HepG2 (cell line): ENCODE measurements at regions not wholly inside any gene's neighbourhood (a gene's known extent, or its start where the extent isn't known, plus 50 kb on each side); places are given as distances from the start of the nearest gene placed in this dataset.
A peak's percentile ranks its signal among the peaks of the same experiment; 100 is the strongest.

Experiments
- ARID4A ChIP-seq: sonication (generic); formaldehyde crosslinking; IDR thresholded peaks from 2 replicates; pipeline ENCODE4 v1.5.0; 2020; ENCODE audit warnings: mild to moderate bottlenecking, missing genetic modification reagents, borderline replicate concordance
- ATF4 ChIP-seq, 2 experiments: fragments of 450-650 bp in 1 of 2; sonication (generic) in 1 of 2; formaldehyde crosslinking; IDR thresholded peaks; 2 replicates each; pipeline versions ENCODE4 v1.5.0 to v1.8.0; 2020 to 2022; ENCODE audit warnings: mild to moderate bottlenecking in 1 of 2, missing genetic modification reagents in 1 of 2
- BATF2 ChIP-seq: sonication (generic); formaldehyde crosslinking; IDR thresholded peaks from 2 replicates; pipeline ENCODE4 v1.8.0; 2022; ENCODE audit warnings: mild to moderate bottlenecking, missing genetic modification reagents, moderate library complexity
- KLF15 ChIP-seq: sonication (generic); formaldehyde crosslinking; IDR thresholded peaks from 2 replicates; pipeline ENCODE4 v1.8.1; 2023; ENCODE audit warnings: borderline replicate concordance, mild to moderate bottlenecking, inconsistent platforms, missing genetic modification reagents, mixed read lengths
- MTF2 ChIP-seq: sonication (generic); formaldehyde crosslinking; IDR thresholded peaks from 2 replicates; pipeline ENCODE4 v1.5.0; 2020; ENCODE audit warnings: missing genetic modification reagents, borderline replicate concordance
- SAFB2 ChIP-seq: sonication (generic); formaldehyde crosslinking; IDR thresholded peaks from 2 replicates; pipeline ENCODE4 v1.5.1; 2020; ENCODE audit warnings: missing genetic modification reagents, low read depth, mild to moderate bottlenecking, borderline replicate concordance
- SETDB1 ChIP-seq: sonication (generic); formaldehyde crosslinking; IDR thresholded peaks from 2 replicates; pipeline ENCODE4 v1.5.1; 2020; ENCODE audit warnings: missing genetic modification reagents, mild to moderate bottlenecking, borderline replicate concordance
- SIN3B ChIP-seq: fragments of 150-350 bp; IDR thresholded peaks from 2 replicates; pipeline ENCODE4 v1.6.1; 2014; ENCODE audit warnings: low read length
- SRF ChIP-seq: IDR thresholded peaks from 2 replicates; pipeline ENCODE4 v1.6.1; 2011; ENCODE audit warnings: mild to moderate bottlenecking, low read depth, low read length, moderate library complexity
- WIZ ChIP-seq: sonication (generic); formaldehyde crosslinking; IDR thresholded peaks from 2 replicates; pipeline ENCODE4 v1.5.1; 2020; ENCODE audit warnings: mild to moderate bottlenecking, missing genetic modification reagents
- YEATS2 ChIP-seq: sonication (generic); formaldehyde crosslinking; IDR thresholded peaks from 2 replicates; pipeline ENCODE4 v1.4.0; 2020; ENCODE audit warnings: missing genetic modification reagents, borderline replicate concordance
- ZFP36L1 ChIP-seq: sonication (generic); formaldehyde crosslinking; IDR thresholded peaks from 2 replicates; pipeline ENCODE4 v1.8.0; 2022; ENCODE audit warnings: mild to moderate bottlenecking, missing genetic modification reagents, moderate library complexity
- ZNF230 ChIP-seq: sonication (generic); formaldehyde crosslinking; IDR thresholded peaks from 2 replicates; pipeline ENCODE4 v1.4.0; 2020; ENCODE audit warnings: mild to moderate bottlenecking, missing genetic modification reagents
- ZNF317 ChIP-seq: sonication (generic); formaldehyde crosslinking; IDR thresholded peaks from 2 replicates; pipeline ENCODE4 v1.5.0; 2020; ENCODE audit warnings: mild to moderate bottlenecking, missing genetic modification reagents
- ZNF556 ChIP-seq: sonication (generic); formaldehyde crosslinking; IDR thresholded peaks from 2 replicates; pipeline ENCODE4 v1.4.0; 2020; ENCODE audit warnings: mild to moderate bottlenecking, missing genetic modification reagents, borderline replicate concordance
- ZNF564 ChIP-seq: sonication (generic); formaldehyde crosslinking; IDR thresholded peaks from 2 replicates; pipeline ENCODE4 v1.8.1; 2023; ENCODE audit warnings: mild to moderate bottlenecking, missing genetic modification reagents
- ZNF788 ChIP-seq: sonication (generic); formaldehyde crosslinking; IDR thresholded peaks from 2 replicates; pipeline ENCODE4 v1.5.0; 2020; ENCODE audit warnings: mild to moderate bottlenecking, missing genetic modification reagents, borderline replicate concordance
- ZSCAN29 ChIP-seq: sonication (generic); formaldehyde crosslinking; conservative IDR thresholded peaks from 2 replicates; pipeline ENCODE4 v1.4.0; 2020; ENCODE audit warnings: mild to moderate bottlenecking, missing genetic modification reagents
- ZSCAN5A ChIP-seq: sonication (generic); formaldehyde crosslinking; IDR thresholded peaks from 2 replicates; pipeline ENCODE4 v1.8.0; 2022; ENCODE audit warnings: mild to moderate bottlenecking, missing genetic modification reagents, borderline replicate concordance
- ZZZ3 ChIP-seq: sonication (generic); formaldehyde crosslinking; IDR thresholded peaks from 2 replicates; pipeline ENCODE4 v1.4.0; 2020; ENCODE audit warnings: missing genetic modification reagents, mild to moderate bottlenecking, borderline replicate concordance
- TF ChIP-seq, protein P1 (sequence below): sonication (generic); formaldehyde crosslinking; IDR thresholded peaks from 2 replicates; pipeline ENCODE4 v1.4.0; 2020; ENCODE audit warnings: mild to moderate bottlenecking, low read depth, missing genetic modification reagents

DNA sequence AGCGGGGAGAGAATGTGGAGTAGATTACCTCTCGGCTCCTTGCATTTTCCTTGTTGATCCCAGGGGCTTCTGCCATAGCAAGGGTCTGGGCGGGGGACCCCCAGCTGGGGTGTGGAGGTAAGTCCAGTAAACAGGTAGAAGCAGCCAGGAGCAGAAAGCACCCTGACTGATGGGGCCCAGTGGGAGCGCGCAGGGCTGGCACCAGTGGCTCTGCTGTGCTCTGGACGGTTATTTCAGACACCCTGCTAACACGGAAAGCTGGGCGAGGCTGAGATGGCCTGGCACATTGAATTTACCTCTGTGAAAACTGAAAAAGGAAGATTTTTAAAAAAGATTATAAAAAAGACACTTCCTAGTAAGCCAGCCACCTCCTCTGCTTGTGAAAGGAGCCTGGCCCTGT lies 88.4 kb upstream of the CALM2 start (continued):
- TF ChIP-seq ZZZ3 (CRISPR knock-in tag) (no peak), ZFP36L1 (CRISPR knock-in tag) (no peak), ZNF788 (CRISPR knock-in tag) (no peak), MTF2 (CRISPR knock-in tag) (no peak), ATF4 (CRISPR knock-in tag; IDR thresholded peaks at IDR 0.05) (no peak), SAFB2 (CRISPR knock-in tag) (no peak), KLF15 (CRISPR knock-in tag) (no peak), ZNF317 (CRISPR knock-in tag) (no peak), YEATS2 (CRISPR knock-in tag) (0 out of 2 replicates have a peak, but pooled peaks have one; percentile 3), ZSCAN29 (CRISPR knock-in tag) (no peak; the same call in 1 of the 2 replicates), SIN3B (no peak), ARID4A (CRISPR knock-in tag) (no peak), WIZ (no peak), ZNF556 (CRISPR knock-in tag) (no peak), ZNF230 (CRISPR knock-in tag) (0 out of 2 replicates have a peak, but pooled peaks have one; percentile 17), ZSCAN5A (CRISPR knock-in tag) (no peak), BATF2 (CRISPR knock-in tag) (no peak), SETDB1 (no peak), ZNF564 (CRISPR knock-in tag) (no peak), SRF (no peak)
- TF ChIP-seq, protein P1, sequence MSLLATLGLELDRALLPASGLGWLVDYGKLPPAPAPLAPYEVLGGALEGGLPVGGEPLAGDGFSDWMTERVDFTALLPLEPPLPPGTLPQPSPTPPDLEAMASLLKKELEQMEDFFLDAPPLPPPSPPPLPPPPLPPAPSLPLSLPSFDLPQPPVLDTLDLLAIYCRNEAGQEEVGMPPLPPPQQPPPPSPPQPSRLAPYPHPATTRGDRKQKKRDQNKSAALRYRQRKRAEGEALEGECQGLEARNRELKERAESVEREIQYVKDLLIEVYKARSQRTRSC: no peak
